A549 (cell line): ENCODE measurements at regions not wholly inside any gene's neighbourhood (a gene's known extent, or its start where the extent isn't known, plus 50 kb on each side); places are given as distances from the start of the nearest gene placed in this dataset.

Experiments
- ATAC-seq, 2 experiments: fragments of 200-7000 bp in 1 of 2; fragments of >200 bp in 1 of 2; cut with Nextera tagmentation in 1 of 2; cut with Tn5 transposase in 1 of 2; 3 replicates each; pipeline versions ENCODE4 v1.8.0 to v1.9.1; 2018 to 2020; ENCODE audit warnings: mild to moderate bottlenecking in 1 of 2, moderate library complexity in 1 of 2
- CTCF ChIA-PET: fragments of 300-600 bp; sonication (Branson Sonifier 250); formaldehyde crosslinking; extraction: SDS; loops from one replicate; lab custom pipeline; 2021; ENCODE audit warnings: antibody characterized with exemption, inconsistent platforms; lab: Yijun Ruan, JAX
- POLR2A ChIA-PET: fragments of 350-600 bp; formaldehyde crosslinking; extraction: SDS; loops from one replicate; lab custom pipeline; 2021; ENCODE audit warnings: antibody characterized with exemption, inconsistent platforms; lab: Yijun Ruan, JAX
- DNase-seq, 2 experiments: peaks; one replicate each; pipeline versions ENCODE4 v3.0.0 to v3.0.0-alpha.2; 2011 to 2016; ENCODE audit warnings: low read depth in 1 of 2, low spot score in 1 of 2
- FAIRE-seq: peaks from 2 replicates; lab custom pipeline; 2011; peaks lifted over from hg19 to GRCh38; lab: Jason Lieb, UNC
- H3K27ac ChIP-seq, 2 experiments: fragments of >200 bp; sonication (Bioruptor Twin); formaldehyde crosslinking; 3 replicates each; pipeline ENCODE4 v1.5.1; 2016 to 2017
- H3K4me1 ChIP-seq: fragments of >200 bp; sonication (Bioruptor Twin); formaldehyde crosslinking; 3 replicates; pipeline ENCODE4 v1.6.1; 2016
- H3K4me2 ChIP-seq: fragments of >200 bp; sonication (Bioruptor Twin); formaldehyde crosslinking; 3 replicates; pipeline ENCODE4 v1.6.1; 2016
- H3K4me3 ChIP-seq: fragments of >200 bp; sonication (Bioruptor Twin); formaldehyde crosslinking; 3 replicates; pipeline ENCODE4 v1.5.1; 2016
- H3K9me3 ChIP-seq: fragments of >200 bp; sonication (Bioruptor Twin); formaldehyde crosslinking; 3 replicates; pipeline ENCODE4 v1.6.1; 2016
- CEBPB ChIP-seq, 2 experiments: fragments of >200 bp in 1 of 2; sonication (Bioruptor Twin) in 1 of 2; formaldehyde crosslinking in 1 of 2; IDR thresholded peaks; 2 replicates each; pipeline ENCODE4 v1.6.1; 2012 to 2016
- CHD4 ChIP-seq: fragments of 200-600 bp; sonication (generic); IDR thresholded peaks from 2 replicates; pipeline ENCODE4 v1.6.1; 2016; ENCODE audit warnings: antibody characterized with exemption, mild to moderate bottlenecking, borderline replicate concordance
- EP300 ChIP-seq, 2 experiments: fragments of >200 bp; sonication (Bioruptor Twin); formaldehyde crosslinking; IDR thresholded peaks; 2 replicates in 1 of 2; 3 replicates in 1 of 2; pipeline ENCODE4 v1.6.1; 2016 to 2017
- FOSL2 ChIP-seq, 2 experiments: fragments of 450-650 bp in 1 of 2; fragments of >200 bp in 1 of 2; sonication (Bioruptor Twin) in 1 of 2; formaldehyde crosslinking; IDR thresholded peaks; 2 replicates each; pipeline versions ENCODE4 v1.5.0 to v1.6.1; 2016 to 2020; ENCODE audit warnings: mild to moderate bottlenecking in 1 of 2, moderate library complexity in 1 of 2
- GATA3 ChIP-seq: IDR thresholded peaks from 2 replicates; pipeline ENCODE4 v1.6.1; 2012; ENCODE audit warnings: borderline replicate concordance
- HOXA7 ChIP-seq: fragments of 250-450 bp; sonication (Bioruptor Pico); IDR thresholded peaks from 2 replicates; pipeline ENCODE4 v1.5.0; 2020; ENCODE audit warnings: mild to moderate bottlenecking, moderate library complexity
- HOXB5 ChIP-seq: fragments of 250-450 bp; sonication (Bioruptor Pico); IDR thresholded peaks from 2 replicates; pipeline ENCODE4 v1.5.0; 2020; ENCODE audit warnings: mild to moderate bottlenecking, moderate library complexity
- JUN ChIP-seq, 2 experiments: fragments of >200 bp; sonication (Bioruptor Twin); formaldehyde crosslinking; IDR thresholded peaks; 2 replicates in 1 of 2; 3 replicates in 1 of 2; pipeline ENCODE4 v1.6.1; 2016 to 2017
- KDM5A ChIP-seq: fragments of 200-600 bp; sonication (generic); IDR thresholded peaks from 2 replicates; pipeline ENCODE4 v1.6.1; 2016; ENCODE audit warnings: antibody characterized with exemption, mild to moderate bottlenecking
- MAFK ChIP-seq: fragments of 450-650 bp; IDR thresholded peaks from 2 replicates; pipeline ENCODE4 v1.6.1; 2014; ENCODE audit not compliant: partially characterized antibody
- MAZ ChIP-seq: fragments of 150-350 bp; IDR thresholded peaks from 2 replicates; pipeline ENCODE4 v1.6.1; 2014; ENCODE audit warnings: antibody characterized with exemption, low read depth, low read length, borderline replicate concordance
- MYC ChIP-seq: IDR thresholded peaks from 2 replicates; pipeline ENCODE4 v1.6.1; 2012; ENCODE audit warnings: mild to moderate bottlenecking, inconsistent platforms, low read length, improper control_type of control experiment, borderline replicate concordance
- NFE2L2 ChIP-seq: fragments of 150-350 bp; conservative IDR thresholded peaks from 2 replicates; pipeline ENCODE4 v1.6.1; 2014; ENCODE audit warnings: low read length
- NR3C1 ChIP-seq: fragments of >200 bp; sonication (Bioruptor Twin); formaldehyde crosslinking; IDR thresholded peaks from 3 replicates; pipeline ENCODE4 v1.6.1; 2017
- PBX3 ChIP-seq: IDR thresholded peaks from 2 replicates; pipeline ENCODE4 v1.6.1; 2012
- POLR2AphosphoS2 ChIP-seq: conservative IDR thresholded peaks from 2 replicates; pipeline ENCODE4 v1.6.1; 2012; ENCODE audit warnings: low read length, improper control_type of control experiment, inconsistent platforms
- RAD21 ChIP-seq, 2 experiments: fragments of >200 bp in 1 of 2; sonication (Bioruptor Twin) in 1 of 2; formaldehyde crosslinking in 1 of 2; IDR thresholded peaks in 1 of 2; conservative IDR thresholded peaks in 1 of 2; 2 replicates in 1 of 2; 3 replicates in 1 of 2; pipeline ENCODE4 v1.6.1; 2012 to 2018; ENCODE audit warnings: inconsistent platforms in 1 of 2
- RARB ChIP-seq: fragments of 250-450 bp; sonication (Bioruptor Pico); IDR thresholded peaks from 2 replicates; pipeline ENCODE4 v1.8.0; 2021; ENCODE audit warnings: mild to moderate bottlenecking, moderate library complexity
- RFX5 ChIP-seq: fragments of 450-650 bp; IDR thresholded peaks from 2 replicates; pipeline ENCODE4 v1.7.1; 2014; ENCODE audit warnings: antibody characterized with exemption, mild to moderate bottlenecking, moderate library complexity
- RNF2 ChIP-seq: fragments of 200-600 bp; sonication (generic); IDR thresholded peaks from 2 replicates; pipeline ENCODE4 v1.6.1; 2016; ENCODE audit warnings: low read depth, mild to moderate bottlenecking, antibody characterized with exemption, moderate library complexity, borderline replicate concordance
- SMC3 ChIP-seq: fragments of >200 bp; sonication (Bioruptor Twin); formaldehyde crosslinking; IDR thresholded peaks from 3 replicates; pipeline ENCODE4 v1.6.1; 2018; ENCODE audit warnings: inconsistent platforms
- SREBF2 ChIP-seq: fragments of 450-650 bp; IDR thresholded peaks from 2 replicates; pipeline ENCODE4 v1.6.1; 2014; ENCODE audit warnings: mild to moderate bottlenecking, moderate library complexity
- TFCP2L1 ChIP-seq: fragments of 250-450 bp; sonication (Bioruptor Pico); IDR thresholded peaks from 2 replicates; pipeline ENCODE4 v1.5.0; 2021; ENCODE audit warnings: mild to moderate bottlenecking
- TP53 ChIP-seq: fragments of 250-450 bp; sonication (Bioruptor Pico); IDR thresholded peaks from 2 replicates; pipeline ENCODE4 v1.5.0; 2021; ENCODE audit warnings: mild to moderate bottlenecking, moderate library complexity
- ZC3H11A ChIP-seq: fragments of 450-650 bp; IDR thresholded peaks from 2 replicates; pipeline ENCODE4 v1.6.1; 2014; ENCODE audit warnings: antibody characterized with exemption, mild to moderate bottlenecking
- ZNF302 ChIP-seq: fragments of 250-450 bp; sonication (Bioruptor Pico); IDR thresholded peaks from 2 replicates; pipeline ENCODE4 v1.9.0; 2021; ENCODE audit warnings: inconsistent platforms, mild to moderate bottlenecking, moderate library complexity
- WGBS: methylation state at CpG from one replicate; pipeline ENCODE4 v1.1.6; 2017; ENCODE audit errors: missing lambda C conversion rate; 5-methylcytosine and 5-hydroxymethylcytosine counted together
- TF ChIP-seq, protein P1 (sequence below): fragments of 250-450 bp; sonication (Bioruptor Pico); IDR thresholded peaks from 2 replicates; pipeline ENCODE4 v1.5.0; 2021; ENCODE audit warnings: mild to moderate bottlenecking, moderate library complexity, borderline replicate concordance
- TF ChIP-seq, protein P2 (sequence below): fragments of >200 bp; sonication (Bioruptor Twin); formaldehyde crosslinking; IDR thresholded peaks from 2 replicates; pipeline ENCODE4 v1.6.1; 2016

DNA sequence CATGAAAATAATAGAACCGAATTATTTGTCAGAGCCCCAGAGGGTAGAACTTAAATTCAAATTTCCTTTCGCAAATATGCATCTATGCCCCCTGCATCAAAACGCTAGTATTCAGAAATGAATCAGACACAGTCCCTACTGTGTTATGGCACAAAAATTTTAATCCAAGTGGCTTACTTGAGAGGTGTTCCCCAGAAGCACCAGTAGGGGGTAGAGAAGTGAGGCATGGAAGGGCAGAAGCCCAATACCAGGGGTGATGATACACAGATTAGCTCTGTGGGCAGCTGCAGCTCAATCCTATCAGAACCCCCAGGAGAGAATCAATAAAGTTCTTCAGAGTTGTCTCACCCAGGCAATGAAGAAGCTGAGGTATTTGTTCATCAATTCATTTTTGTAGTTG is 342.2 kb downstream of the OMA1 start:
- no peak overlapping the region for H3K4me3 ChIP-seq
- ChIA-PET POLR2A (no interaction called here), CTCF (no interaction called here)
- FAIRE-seq (no peak), ATAC-seq (0 out of 6 replicates have a peak, but pooled peaks of 1 of the 2 experiments have one; percentile 32), DNase-seq (peak in 1 of 2 experiments; percentile 1)
- H3K4me2 ChIP-seq, result no peak overlapping the region
- H3K9me3 ChIP-seq, result no peaks in the 10 kb centered on the region
- no peak overlapping the region for H3K27ac ChIP-seq
- TF ChIP-seq PBX3 (no peak), NR3C1 (no peak), TFCP2L1 (no peak), HOXA7 (CRISPR knock-in tag) (no peak), JUN (IDR thresholded peaks at IDR 0.05) (no peak), SMC3 (no peak), GATA3 (no peak), FOSL2 (IDR thresholded peaks at IDR 0.05) (no peak), FOSL2 (CRISPR knock-in tag; IDR thresholded peaks at IDR 0.05) (no peak), MYC (no peak), ZC3H11A (no peak), RAD21 (conservative IDR thresholded peaks at IDR 0.05 in 1 of 2, IDR thresholded peaks at IDR 0.05 in 1 of 2) (no peak), RARB (CRISPR knock-in tag) (no peak), RNF2 (no peak), NFE2L2 (no peak), RFX5 (no peak), MAZ (no peak)
- TF ChIP-seq, protein P1, sequence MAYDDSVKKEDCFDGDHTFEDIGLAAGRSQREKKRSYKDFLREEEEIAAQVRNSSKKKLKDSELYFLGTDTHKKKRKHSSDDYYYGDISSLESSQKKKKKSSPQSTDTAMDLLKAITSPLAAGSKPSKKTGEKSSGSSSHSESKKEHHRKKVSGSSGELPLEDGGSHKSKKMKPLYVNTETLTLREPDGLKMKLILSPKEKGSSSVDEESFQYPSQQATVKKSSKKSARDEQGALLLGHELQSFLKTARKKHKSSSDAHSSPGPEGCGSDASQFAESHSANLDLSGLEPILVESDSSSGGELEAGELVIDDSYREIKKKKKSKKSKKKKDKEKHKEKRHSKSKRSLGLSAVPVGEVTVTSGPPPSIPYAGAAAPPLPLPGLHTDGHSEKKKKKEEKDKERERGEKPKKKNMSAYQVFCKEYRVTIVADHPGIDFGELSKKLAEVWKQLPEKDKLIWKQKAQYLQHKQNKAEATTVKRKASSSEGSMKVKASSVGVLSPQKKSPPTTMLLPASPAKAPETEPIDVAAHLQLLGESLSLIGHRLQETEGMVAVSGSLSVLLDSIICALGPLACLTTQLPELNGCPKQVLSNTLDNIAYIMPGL, result no peak
- TF ChIP-seq, protein P2, sequence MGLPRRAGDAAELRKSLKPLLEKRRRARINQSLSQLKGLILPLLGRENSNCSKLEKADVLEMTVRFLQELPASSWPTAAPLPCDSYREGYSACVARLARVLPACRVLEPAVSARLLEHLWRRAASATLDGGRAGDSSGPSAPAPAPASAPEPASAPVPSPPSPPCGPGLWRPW, result no peak
- no peaks in the 10 kb centered on the region for H3K4me1 ChIP-seq
- WGBS, result 5% methylated on average over 3 of the region's 3 CpGs

- POLR2A ChIA-PET, result no interaction called here
- CTCF ChIA-PET, result no interaction called here
These were observed 344.9 kb downstream of the OMA1 start for GRCh38 chr1:58201492-58202106.

DNA sequence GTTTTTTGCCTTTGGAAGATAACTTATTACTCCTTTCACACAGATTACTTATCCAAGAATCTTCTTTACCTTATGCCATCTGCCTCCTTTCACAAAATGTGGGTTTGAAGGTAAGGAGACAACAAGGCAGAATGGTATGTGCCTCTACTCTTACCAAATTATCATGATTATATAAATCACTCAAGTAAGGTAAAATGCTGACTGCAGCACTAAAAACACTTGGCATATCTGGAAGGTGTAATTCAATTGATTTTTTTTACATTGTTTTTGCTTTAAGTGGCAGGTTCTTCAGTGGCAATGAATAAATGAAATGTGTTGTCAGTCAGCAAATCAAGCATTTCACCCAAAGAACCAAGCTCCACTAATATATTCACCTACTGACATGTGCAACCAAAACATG is 346.1 kb downstream of the OMA1 start:
- ChIA-PET POLR2A (no interaction called here), CTCF (no interaction called here)
- ATAC-seq (no peak), DNase-seq (no peak), FAIRE-seq (no peak)
- Histone ChIP-seq H3K4me2 (no peak overlapping the region), H3K4me1 (no peaks in the 10 kb centered on the region), H3K4me3 (no peak overlapping the region), H3K27ac (no peak overlapping the region), H3K9me3 (no peaks in the 10 kb centered on the region)
- TF ChIP-seq, protein P2, result no peak
- no peak for TF ChIP-seq CHD4
- no peak for TF ChIP-seq TFCP2L1
- no peak for TF ChIP-seq RARB (CRISPR knock-in tag)
- TF ChIP-seq MAFK, result peak; percentile 65
- no peak for TF ChIP-seq POLR2AphosphoS2

More at GRCh38 chr1:58201492-58202106, 344.9 kb downstream of the OMA1 start:
- WGBS, result 8% methylated on average over 2 of the region's 2 CpGs
- FAIRE-seq (no peak), DNase-seq (no peak)
- no peak for TF ChIP-seq CEBPB (IDR thresholded peaks at IDR 0.05)
- no peak for TF ChIP-seq SREBF2
- TF ChIP-seq HOXA7 (CRISPR knock-in tag), result no peak
- TF ChIP-seq EP300 (IDR thresholded peaks at IDR 0.05), result no peak
- no peak for TF ChIP-seq KDM5A
- TF ChIP-seq TP53 (CRISPR knock-in tag), result no peak
- no peak for TF ChIP-seq RAD21 (conservative IDR thresholded peaks at IDR 0.05 in 1 of 2, IDR thresholded peaks at IDR 0.05 in 1 of 2)
- no peak for TF ChIP-seq MYC
- no peak for TF ChIP-seq ZNF302 (CRISPR knock-in tag)
- no peak for TF ChIP-seq MAFK
- no peak for TF ChIP-seq POLR2AphosphoS2
- no peak for TF ChIP-seq HOXB5 (CRISPR knock-in tag)
- no peak for TF ChIP-seq NR3C1
- TF ChIP-seq, all 56 proteins: peak for 0
- Histone ChIP-seq H3K27ac (no peak overlapping the region), H3K4me3 (no peak overlapping the region), H3K4me2 (no peak overlapping the region), H3K9me3 (no peaks in the 10 kb centered on the region), H3K4me1 (no peaks in the 10 kb centered on the region)
- ATAC-seq, result no peak
